GM18861 (cell line): ENCODE measurements at regions not wholly inside any gene's neighbourhood (a gene's known extent, or its start where the extent isn't known, plus 50 kb on each side); places are given as distances from the start of the nearest gene placed in this dataset.
"Not testable (repeated sequence)": the region's sequence is repeated elsewhere in the genome, so short reads cannot be mapped to it uniquely, and the experiment has no call there.

Experiments
- ATAC-seq: cut with Tn5 transposase; IDR thresholded peaks from one replicate; pipeline ENCODE4 v1.9.1; 2021; ENCODE audit not compliant: unreplicated experiment

- no peak for ATAC-seq
Measured at GRCh38 chr11:86148345-86148747, 79.5 kb upstream of the PICALM start.

GRCh38 chr11:86147004-86147403, 78.1 kb upstream of the PICALM start:
- no peak for ATAC-seq

GRCh38 chr11:86145439-86146156, 76.7 kb upstream of the PICALM start:
- peak; percentile 41 for ATAC-seq

- no peak for ATAC-seq
Measured at GRCh38 chr11:86144846-86145245, 76.0 kb upstream of the PICALM start.

- not testable (repeated sequence) for ATAC-seq
Measured at GRCh38 chr11:86144087-86144486, 75.2 kb upstream of the PICALM start.

GRCh38 chr11:86143087-86144030, 74.5 kb upstream of the PICALM start:
- ATAC-seq = peak; percentile 32

GRCh38 chr11:86142170-86142569, 73.3 kb upstream of the PICALM start:
- ATAC-seq = no peak

GRCh38 chr11:86141727-86142126, 72.8 kb upstream of the PICALM start:
- no peak for ATAC-seq

GRCh38 chr11:86140334-86140990, 71.6 kb upstream of the PICALM start:
- ATAC-seq = no peak

GRCh38 chr11:86138958-86139357, 70.1 kb upstream of the PICALM start:
- peak; percentile 69 for ATAC-seq

GRCh38 chr11:86136538-86136937, 67.7 kb upstream of the PICALM start:
- ATAC-seq = no peak

- no peak for ATAC-seq
Measured at GRCh38 chr11:86135319-86135714, 66.4 kb upstream of the PICALM start.

- ATAC-seq = no peak
Measured at GRCh38 chr11:86134580-86135318, 65.9 kb upstream of the PICALM start.

- ATAC-seq = no peak
Measured at GRCh38 chr11:86132667-86133249, 63.9 kb upstream of the PICALM start.

- peak; percentile 81 for ATAC-seq
Measured at GRCh38 chr11:86129740-86130540, 61.1 kb upstream of the PICALM start.

GRCh38 chr11:86128914-86129313, 60.0 kb upstream of the PICALM start:
- ATAC-seq = no peak

- ATAC-seq = no peak
Measured at GRCh38 chr11:86126862-86127261, 58.0 kb upstream of the PICALM start.

GRCh38 chr11:86124251-86125233, 55.7 kb upstream of the PICALM start:
- peak; percentile 33 for ATAC-seq
